IMR-90 (cell line): ENCODE measurements at regions not wholly inside any gene's neighbourhood (a gene's known extent, or its start where the extent isn't known, plus 50 kb on each side); places are given as distances from the start of the nearest gene placed in this dataset.
A peak's percentile ranks its signal among the peaks of the same experiment; 100 is the strongest.

Source experiments
- ATAC-seq: fragments of 200-7000 bp; cut with Tn5 transposase; 2 replicates; pipeline ENCODE4 v1.9.1; 2020; ENCODE audit warnings: low read depth, mild to moderate bottlenecking, moderate library complexity
- BruUV-seq: library from RNA; stranded (reverse); fragments of 400-500 nt; replicated peaks from 2 replicates; lab custom pipeline; 2021; lab: Mats Ljungman, UMichigan
- CTCF ChIA-PET: fragments of 300-600 bp; formaldehyde crosslinking; extraction: SDS; loops from one replicate; lab custom pipeline; 2021; ENCODE audit warnings: antibody characterized with exemption; lab: Yijun Ruan, JAX
- POLR2A ChIA-PET: fragments of 300-600 bp; sonication (Branson Sonifier 250); formaldehyde crosslinking; loops from one replicate; lab custom pipeline; 2022; ENCODE audit warnings: antibody characterized with exemption; ENCODE audit not compliant: unreplicated experiment; lab: Charles Lee
- DNase-seq: peaks from one replicate; pipeline ENCODE4 v3.0.0; 2013
- H2AFZ ChIP-seq: replicated peaks from 2 replicates; pipeline ENCODE3; 2013; ENCODE audit warnings: low read length, mild to moderate bottlenecking; ENCODE audit not compliant: poor library complexity
- H2AK5ac ChIP-seq: 2 replicates; pipeline ENCODE4 v1.6.1; 2013; ENCODE audit warnings: low read depth, low read length, inconsistent platforms
- H2AK9ac ChIP-seq: replicated peaks from 2 replicates; pipeline ENCODE3; 2013; ENCODE audit warnings: mild to moderate bottlenecking, low read depth, low read length, moderate library complexity; ENCODE audit not compliant: poor library complexity
- H2BK120ac ChIP-seq: 2 replicates; pipeline ENCODE4 v1.6.1; 2013; ENCODE audit warnings: low read depth, low read length, inconsistent platforms
- H2BK15ac ChIP-seq: 3 replicates; pipeline ENCODE4 v1.6.1; 2013; ENCODE audit warnings: low read depth, low read length, inconsistent platforms
- H2BK20ac ChIP-seq: 2 replicates; pipeline ENCODE4 v1.6.1; 2013; ENCODE audit warnings: low read depth, mild to moderate bottlenecking, inconsistent platforms, low read length, moderate library complexity
- H2BK5ac ChIP-seq: 2 replicates; pipeline ENCODE4 v1.6.1; 2013; ENCODE audit warnings: mild to moderate bottlenecking, low read depth, low read length, inconsistent platforms; ENCODE audit not compliant: poor library complexity, severe bottlenecking
- H3K14ac ChIP-seq: replicated peaks from 2 replicates; pipeline ENCODE4 v1.6.1; 2013; ENCODE audit warnings: low read depth, low read length, inconsistent platforms
- H3K18ac ChIP-seq: 2 replicates; pipeline ENCODE4 v1.6.1; 2013; ENCODE audit warnings: low read depth, low read length, control low read depth
- H3K23ac ChIP-seq: 2 replicates; pipeline ENCODE4 v1.6.1; 2013; ENCODE audit warnings: low read depth, low read length, inconsistent platforms
- H3K27ac ChIP-seq: 2 replicates; pipeline ENCODE4 v1.5.1; 2013; ENCODE audit warnings: mild to moderate bottlenecking, control low read depth, low read length; ENCODE audit not compliant: insufficient read depth
- H3K27me3 ChIP-seq: 2 replicates; pipeline ENCODE4 v1.6.1; 2013; ENCODE audit warnings: low read length; ENCODE audit not compliant: control insufficient read depth, insufficient read depth
- H3K36me3 ChIP-seq: 2 replicates; pipeline ENCODE4 v1.6.1; 2013; ENCODE audit warnings: low read length, mixed read lengths; ENCODE audit not compliant: control insufficient read depth, insufficient read depth
- H3K4ac ChIP-seq: 2 replicates; pipeline ENCODE4 v1.6.1; 2013; ENCODE audit warnings: low read depth, low read length, inconsistent platforms
- H3K4me1 ChIP-seq: 2 replicates; pipeline ENCODE4 v1.6.1; 2013; ENCODE audit warnings: low read length, mixed read lengths; ENCODE audit not compliant: control insufficient read depth, insufficient read depth
- H3K4me2 ChIP-seq: 2 replicates; pipeline ENCODE4 v1.6.1; 2013; ENCODE audit warnings: low read depth, mild to moderate bottlenecking, control low read depth, low read length, moderate library complexity
- H3K4me3 ChIP-seq: 2 replicates; pipeline ENCODE4 v1.5.1; 2013; ENCODE audit warnings: low read depth, mild to moderate bottlenecking, control low read depth, low read length, moderate library complexity; ENCODE audit not compliant: insufficient read depth
- H3K56ac ChIP-seq: 2 replicates; pipeline ENCODE4 v1.6.1; 2013; ENCODE audit warnings: low read length, inconsistent platforms; ENCODE audit not compliant: insufficient read depth; ENCODE audit errors: extremely low read depth
- H3K79me1 ChIP-seq, 2 experiments: 2 replicates each; pipeline ENCODE4 v1.6.1; 2013; ENCODE audit warnings: low read length in 2 of 2, inconsistent platforms in 1 of 2, low read depth in 1 of 2
- H3K9ac ChIP-seq: 2 replicates; pipeline ENCODE4 v1.6.1; 2013; ENCODE audit warnings: low read depth, low read length, control low read depth
- H3K9me1 ChIP-seq: 2 replicates; pipeline ENCODE4 v1.6.1; 2013; ENCODE audit warnings: low read length, inconsistent platforms; ENCODE audit not compliant: insufficient read depth
- H3K9me3 ChIP-seq: 2 replicates; pipeline ENCODE4 v1.6.1; 2013; ENCODE audit warnings: low read length; ENCODE audit not compliant: control insufficient read depth, insufficient read depth
- H4K20me1 ChIP-seq: 2 replicates; pipeline ENCODE4 v1.6.1; 2013; ENCODE audit warnings: low read length, inconsistent platforms; ENCODE audit not compliant: insufficient read depth
- H4K5ac ChIP-seq: 2 replicates; pipeline ENCODE4 v1.6.1; 2013; ENCODE audit warnings: mild to moderate bottlenecking, low read depth, low read length, control low read depth
- H4K8ac ChIP-seq, 2 experiments: 2 replicates each; pipeline ENCODE4 v1.6.1; 2013; ENCODE audit warnings: low read depth in 2 of 2, low read length in 2 of 2, control low read depth in 1 of 2, inconsistent platforms in 1 of 2
- H4K91ac ChIP-seq: 2 replicates; pipeline ENCODE4 v1.6.1; 2013; ENCODE audit warnings: low read depth, low read length, inconsistent platforms; ENCODE audit not compliant: insufficient read depth
- FOS ChIP-seq: fragments of 150-350 bp; IDR thresholded peaks from 2 replicates; pipeline ENCODE4 v1.6.1; 2016; ENCODE audit warnings: low read depth, low read length
- MXI1 ChIP-seq: IDR thresholded peaks from 2 replicates; pipeline ENCODE4 v1.6.1; 2012; ENCODE audit warnings: low read depth, mild to moderate bottlenecking, low read length, moderate library complexity, borderline replicate concordance
- WGBS, 2 experiments: methylation state at CpG; one replicate each; pipeline versions ENCODE4 v1.1.5 to v1.1.7; 2013; ENCODE audit warnings: missing lambda C conversion rate in 2 of 2; ENCODE audit not compliant: insufficient read length in 1 of 2; ENCODE audit errors: extremely low coverage in 2 of 2; 5-methylcytosine and 5-hydroxymethylcytosine counted together
- dilution Hi-C: fragments of 300-500 bp; cut with HindIII; formaldehyde crosslinking; loops from one replicate; pipeline ENCODE4 v1.14.3; 2018; ENCODE audit warnings: low sequenced_read_pairs; ENCODE audit not compliant: unreplicated experiment
- in situ Hi-C: fragments of 300-500 bp; cut with MboI; formaldehyde crosslinking; loops from 3 replicates; pipeline ENCODE4 v1.14.3; 2019; ENCODE audit warnings: low sequenced_read_pairs, inconsistent platforms, mixed read lengths
- intact Hi-C: fragments of 100-400 bp; cut with micrococcal nuclease; formaldehyde crosslinking; loops from 2 replicates; pipeline ENCODE4 v1.10.0; 2022

- H3K27ac ChIP-seq = peak overlapping the region; percentile 87
- no peak overlapping the region for H3K14ac ChIP-seq
- no peak overlapping the region for H2AK9ac ChIP-seq
- no peak overlapping the region for H3K23ac ChIP-seq
- no peak overlapping the region for H3K4me3 ChIP-seq
- H3K18ac ChIP-seq = no peak overlapping the region
- DNase-seq (peak; percentile 84), ATAC-seq (peak; percentile 79)
- H3K4me2 ChIP-seq = peak overlapping the region; percentile 77
- no peaks in the 10 kb centered on the region for H3K9me1 ChIP-seq
- H2BK15ac ChIP-seq = no peak overlapping the region
- dilution Hi-C loops = no loop called here
- no peaks in the 10 kb centered on the region for H4K20me1 ChIP-seq
- peak overlapping the region; percentile 56 for H2BK5ac ChIP-seq
- intact Hi-C loops = loop anchor here (1.0 to 2.0 kb wide), 2 partner anchors 69 to 105 kb away; partner anchors contain the start of gene SYNCRIP
- H3K4ac ChIP-seq = no peak overlapping the region; the same call in 1 of the 2 replicates
- no peak overlapping the region for H2AK5ac ChIP-seq
- no peaks in the 10 kb centered on the region for H3K79me1 ChIP-seq
- no peak overlapping the region for H3K9ac ChIP-seq
- H4K8ac ChIP-seq = no peak overlapping the region
- H2BK120ac ChIP-seq = no peak overlapping the region
- H3K36me3 ChIP-seq = no peaks in the 10 kb centered on the region
- H2AFZ ChIP-seq = no peak overlapping the region
- H4K5ac ChIP-seq = no peak overlapping the region
- peaks cover 2% of the 10 kb centered on the region; the same call in 1 of the 2 replicates for H3K4me1 ChIP-seq
- CTCF ChIA-PET = no interaction called here
- no CpG with 5 or more reads among the region's 1 CpG for WGBS, 2 experiments
- H3K9me3 ChIP-seq = no peaks in the 10 kb centered on the region
- BruUV-seq = no TSS peak
- in situ Hi-C loops = no loop called here
- no peak overlapping the region for H2BK20ac ChIP-seq
- POLR2A ChIA-PET = interaction anchor here (2.3 kb wide), 1 partner anchor 69 kb away, joined by 8 read pairs; no protein-coding TSS in a partner anchor
- H3K56ac ChIP-seq = no peak overlapping the region
- no peak overlapping the region for H4K91ac ChIP-seq
- TF ChIP-seq MXI1 (no peak), FOS (peak; percentile 36; the same call in 1 of the 2 replicates)
- H3K27me3 ChIP-seq = no peaks in the 10 kb centered on the region; the same call in 1 of the 2 replicates
Observed at GRCh38 chr6:85747666-85748065, 105.0 kb upstream of the SYNCRIP start.
